ENCODE measurements at regions not wholly inside any gene's neighbourhood (a gene's known extent, or its start where the extent isn't known, plus 50 kb on each side); places are given as distances from the start of the nearest gene placed in this dataset.

GRCh38 chr2:236646441-236646840 is 76.8 kb downstream of the ACKR3 start:
- no peaks in the 10 kb centered on the region for H4K20me1 ChIP-seq (ENCODE audit: insufficient read depth, low read length)
- WGBS (ENCODE audit: low lambda C conversion rate), result 21% methylated on average over 3 of the region's 3 CpGs
- no peaks in the 10 kb centered on the region for H3K79me2 ChIP-seq (ENCODE audit: insufficient read depth, low read length)
- DNase-seq (ENCODE audit: low spot score) (no peak), ATAC-seq (no peak), FAIRE-seq (no peak)
- ChIA-PET POLR2A (no interaction called here), CTCF (ENCODE audit: low intra/inter-chr PET ratio, low total read pairs) (no interaction called here)
- H3K27ac ChIP-seq (ENCODE audit: extremely low read length, insufficient read depth, low read length), result no peak overlapping the region
- peaks cover 2% of the 10 kb centered on the region; the same call in 1 of the 2 replicates for H3K9me3 ChIP-seq (ENCODE audit: low read length)
- intact Hi-C loops (cut with micrococcal nuclease; ENCODE audit: unreplicated experiment) (no loop called here), in situ Hi-C loops (cut with HindIII; ENCODE audit: extremely low pct_ligation_motif_present, low pct_unique_long_range_greater_than_20kb) (no loop called here)
- no peaks in the 10 kb centered on the region for H3K36me3 ChIP-seq (replicated peaks in 1 of 2; ENCODE audit: control insufficient read depth in 1 of 2, insufficient read depth in 2 of 2, low read length in 2 of 2)
- H3K9ac ChIP-seq (ENCODE audit: insufficient read depth, low read depth, low read length), result no peak overlapping the region
- H3K4me3 ChIP-seq (replicated peaks in 1 of 3; ENCODE audit: insufficient read depth in 1 of 3, low read depth in 2 of 3, low read length in 3 of 3), result no peak overlapping the region
- no TSS peak for BruUV-seq (replicated peaks)
- no peak overlapping the region for H3K4me2 ChIP-seq (ENCODE audit: low read depth, low read length)
- H3K27me3 ChIP-seq (ENCODE audit: control insufficient read depth in 1 of 2, insufficient read depth in 2 of 2, low read length in 2 of 2), result peaks cover 0 to 6% of the 10 kb centered on the region in 2 experiments; a peak in 1 of 5 replicates
- no peak overlapping the region for H2AFZ ChIP-seq (ENCODE audit: low read length)
- H3K4me1 ChIP-seq (ENCODE audit: insufficient read depth, low read length), result 0 out of 2 replicates have a peak, but pooled peaks cover 8% of the 10 kb centered on the region
- TF ChIP-seq BATF2 (CRISPR knock-in tag; IDR thresholded peaks at IDR 0.05) (no peak), FOXA3 (CRISPR knock-in tag; IDR thresholded peaks at IDR 0.05) (no peak), MBD4 (IDR thresholded peaks at IDR 0.05; ENCODE audit: borderline replicate concordance, low read length) (no peak), GABPA (IDR thresholded peaks at IDR 0.05; ENCODE audit: low read depth, low read length) (no peak), GABPA (CRISPR knock-in tag; IDR thresholded peaks at IDR 0.05; ENCODE audit: low read depth) (no peak), GPBP1L1 (CRISPR knock-in tag; IDR thresholded peaks at IDR 0.05) (no peak), ZNF354B (CRISPR knock-in tag; IDR thresholded peaks at IDR 0.05) (no peak), GPN1 (CRISPR knock-in tag; IDR thresholded peaks at IDR 0.05; ENCODE audit: borderline replicate concordance) (no peak), PHF20 (CRISPR knock-in tag; IDR thresholded peaks at IDR 0.05) (no peak), ZNF567 (CRISPR knock-in tag; IDR thresholded peaks at IDR 0.05; ENCODE audit: borderline replicate concordance) (no peak), ARHGAP35 (CRISPR knock-in tag; IDR thresholded peaks at IDR 0.05; ENCODE audit: borderline replicate concordance) (no peak), GMEB1 (CRISPR knock-in tag; IDR thresholded peaks at IDR 0.05; ENCODE audit: borderline replicate concordance) (no peak), KAT7 (CRISPR knock-in tag; IDR thresholded peaks at IDR 0.05; ENCODE audit: borderline replicate concordance) (no peak), PBX2 (CRISPR knock-in tag; IDR thresholded peaks at IDR 0.05) (no peak), ZNF331 (CRISPR knock-in tag; IDR thresholded peaks at IDR 0.05) (no peak), PRDM10 (CRISPR knock-in tag; IDR thresholded peaks at IDR 0.05; ENCODE audit: low read depth) (no peak)

Data from HepG2 (cell line).